ENCODE measurements at regions not wholly inside any gene's neighbourhood (a gene's known extent, or its start where the extent isn't known, plus 50 kb on each side); places are given as distances from the start of the nearest gene placed in this dataset.

DNA sequence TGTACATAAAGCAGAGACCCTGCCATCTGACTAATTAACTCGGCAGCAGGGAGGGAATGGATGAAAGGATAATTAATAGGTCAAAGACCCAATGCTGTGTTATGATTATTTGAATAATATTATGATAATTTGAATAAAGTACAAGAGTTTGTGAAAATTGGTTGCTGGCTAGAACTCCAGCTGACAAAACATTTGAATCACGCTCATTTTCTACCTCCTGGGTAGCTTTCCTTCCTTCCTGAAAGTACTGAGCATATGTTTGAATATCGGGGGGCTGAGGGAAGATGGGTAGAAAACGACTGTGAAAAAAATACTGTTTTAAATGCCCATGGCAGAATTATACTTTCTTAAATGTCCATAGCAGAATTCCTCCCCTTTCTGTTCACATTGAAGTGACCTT lies 243.6 kb upstream of the RBMS1 start:
- Histone ChIP-seq H3K36me3 (no peaks in the 10 kb centered on the region), H3K9me3 (no peaks in the 10 kb centered on the region), H3K27me3 (no peaks in the 10 kb centered on the region), H3K27ac (no peak overlapping the region), H3K4me1 (no peaks in the 10 kb centered on the region), H3K4me3 (no peak overlapping the region)
- TF ChIP-seq, protein P1, sequence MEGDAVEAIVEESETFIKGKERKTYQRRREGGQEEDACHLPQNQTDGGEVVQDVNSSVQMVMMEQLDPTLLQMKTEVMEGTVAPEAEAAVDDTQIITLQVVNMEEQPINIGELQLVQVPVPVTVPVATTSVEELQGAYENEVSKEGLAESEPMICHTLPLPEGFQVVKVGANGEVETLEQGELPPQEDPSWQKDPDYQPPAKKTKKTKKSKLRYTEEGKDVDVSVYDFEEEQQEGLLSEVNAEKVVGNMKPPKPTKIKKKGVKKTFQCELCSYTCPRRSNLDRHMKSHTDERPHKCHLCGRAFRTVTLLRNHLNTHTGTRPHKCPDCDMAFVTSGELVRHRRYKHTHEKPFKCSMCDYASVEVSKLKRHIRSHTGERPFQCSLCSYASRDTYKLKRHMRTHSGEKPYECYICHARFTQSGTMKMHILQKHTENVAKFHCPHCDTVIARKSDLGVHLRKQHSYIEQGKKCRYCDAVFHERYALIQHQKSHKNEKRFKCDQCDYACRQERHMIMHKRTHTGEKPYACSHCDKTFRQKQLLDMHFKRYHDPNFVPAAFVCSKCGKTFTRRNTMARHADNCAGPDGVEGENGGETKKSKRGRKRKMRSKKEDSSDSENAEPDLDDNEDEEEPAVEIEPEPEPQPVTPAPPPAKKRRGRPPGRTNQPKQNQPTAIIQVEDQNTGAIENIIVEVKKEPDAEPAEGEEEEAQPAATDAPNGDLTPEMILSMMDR (IDR thresholded peaks at IDR 0.05): no peak
- no peak for TF ChIP-seq POLR2A (IDR thresholded peaks at IDR 0.05)
- no peak for DNase-seq

DNA sequence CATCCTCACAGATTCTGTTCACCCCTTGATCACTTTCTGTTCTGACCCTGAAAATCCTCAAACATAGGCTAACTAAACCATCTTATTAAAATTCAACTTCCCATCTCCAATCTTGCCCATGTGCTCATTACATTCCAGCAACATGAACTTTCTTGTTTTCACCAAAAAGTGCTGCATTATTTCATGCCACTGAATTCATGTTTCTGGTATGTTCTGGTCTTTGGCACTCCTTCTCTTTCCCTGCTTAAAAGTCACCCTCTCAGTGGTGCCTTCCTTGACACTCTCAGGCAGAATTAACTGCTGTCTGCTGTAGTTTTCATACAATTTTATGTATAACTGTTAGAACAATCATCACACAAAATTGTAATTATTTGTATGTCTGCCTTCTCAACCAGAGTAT lies 247.7 kb upstream of the RBMS1 start:
- Histone ChIP-seq H3K4me3 (no peak overlapping the region), H3K36me3 (no peaks in the 10 kb centered on the region), H3K9me3 (no peaks in the 10 kb centered on the region), H3K27me3 (no peaks in the 10 kb centered on the region), H3K27ac (no peak overlapping the region), H3K4me1 (no peaks in the 10 kb centered on the region)
- no peak for TF ChIP-seq POLR2A (IDR thresholded peaks at IDR 0.05)
- TF ChIP-seq, protein P1 (IDR thresholded peaks at IDR 0.05): no peak
- DNase-seq: no peak

DNA sequence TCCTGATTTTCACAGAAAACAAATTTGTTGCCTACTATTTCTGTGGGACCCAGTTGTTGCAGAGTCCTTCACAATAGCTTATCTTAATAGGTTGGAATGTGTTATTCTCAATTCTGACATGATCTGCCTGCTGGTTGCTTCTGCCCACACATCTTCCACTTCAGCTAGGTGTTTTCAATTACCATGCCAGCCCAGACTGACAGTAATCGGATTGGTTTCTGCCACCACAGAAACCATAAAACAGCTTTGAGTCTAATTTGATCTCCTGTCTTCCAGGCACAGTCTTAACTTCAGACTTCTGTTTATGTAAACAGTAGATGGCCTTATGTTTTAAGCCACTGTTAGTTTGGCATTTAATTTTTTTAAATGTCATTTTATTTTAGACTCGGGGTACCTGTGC lies 248.2 kb upstream of the RBMS1 start:
- Histone ChIP-seq H3K4me1 (no peaks in the 10 kb centered on the region), H3K4me3 (no peak overlapping the region), H3K9me3 (no peaks in the 10 kb centered on the region), H3K27me3 (no peaks in the 10 kb centered on the region), H3K27ac (no peak overlapping the region), H3K36me3 (no peaks in the 10 kb centered on the region)
- DNase-seq: no peak
- TF ChIP-seq, protein P1 (IDR thresholded peaks at IDR 0.05): no peak
- no peak for TF ChIP-seq POLR2A (IDR thresholded peaks at IDR 0.05)

DNA sequence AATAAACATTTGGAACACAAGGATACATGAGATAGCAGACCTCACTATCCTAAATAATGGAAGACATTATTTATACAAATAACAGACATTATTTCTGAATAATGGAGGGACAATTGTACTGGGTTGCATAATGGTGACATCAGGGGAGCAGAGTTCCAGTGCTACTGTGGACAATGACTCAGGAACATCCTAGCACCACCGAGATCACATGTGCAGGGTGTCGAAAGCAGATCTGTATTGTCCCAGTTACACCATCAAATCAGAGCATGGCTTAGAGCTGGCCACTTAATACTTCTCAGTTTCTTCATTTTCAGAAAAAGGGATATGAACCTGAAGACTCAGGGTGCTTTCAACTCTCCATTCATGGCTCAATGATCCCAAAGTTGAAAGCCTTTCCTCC lies 249.1 kb upstream of the RBMS1 start:
- H3K27me3 ChIP-seq: no peaks in the 10 kb centered on the region
- no peaks in the 10 kb centered on the region for H3K4me1 ChIP-seq
- DNase-seq: no peak
- H3K4me3 ChIP-seq: no peak overlapping the region
- no peaks in the 10 kb centered on the region for H3K36me3 ChIP-seq
- no peak overlapping the region for H3K27ac ChIP-seq
- TF ChIP-seq, protein P1 (IDR thresholded peaks at IDR 0.05): no peak
- no peak for TF ChIP-seq POLR2A (IDR thresholded peaks at IDR 0.05)
- no peaks in the 10 kb centered on the region for H3K9me3 ChIP-seq

DNA sequence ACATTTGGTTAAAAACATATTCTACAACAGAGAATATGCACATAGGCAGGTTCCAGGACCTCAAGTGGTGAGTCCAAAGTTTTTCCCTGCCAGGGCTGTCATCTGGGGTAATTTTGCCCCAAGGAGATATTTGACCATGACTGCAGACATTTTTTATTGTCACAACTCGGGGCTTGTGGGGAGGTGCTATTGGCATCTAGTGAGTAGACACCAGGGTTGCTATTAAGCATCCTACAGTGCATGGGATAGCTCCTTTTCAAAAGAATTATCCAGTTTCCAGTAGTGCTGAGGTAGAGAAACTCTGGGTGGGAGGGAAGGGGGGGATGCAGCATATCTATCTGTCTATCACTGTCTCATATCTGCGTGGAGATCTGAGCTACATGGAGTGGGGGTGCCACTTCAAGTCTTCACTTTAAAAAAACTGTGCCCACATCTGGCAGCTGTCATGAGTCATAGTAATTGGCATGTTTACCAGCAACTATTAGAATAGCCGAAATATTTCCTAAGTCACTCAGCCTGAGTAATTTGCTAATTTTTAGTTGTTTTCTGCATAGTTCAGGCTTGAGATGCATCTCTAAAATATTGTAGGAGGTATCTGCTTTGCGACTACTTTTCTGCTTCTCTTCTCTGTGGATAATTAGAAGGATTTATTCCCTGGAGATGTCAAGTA lies 254.0 kb upstream of the RBMS1 start:
- no peaks in the 10 kb centered on the region for H3K9me3 ChIP-seq
- no peak overlapping the region for H3K4me3 ChIP-seq
- H3K36me3 ChIP-seq: no peaks in the 10 kb centered on the region
- DNase-seq: no peak
- H3K27ac ChIP-seq: no peak overlapping the region
- no peaks in the 10 kb centered on the region for H3K27me3 ChIP-seq
- TF ChIP-seq, protein P1 (IDR thresholded peaks at IDR 0.05): no peak
- no peak for TF ChIP-seq POLR2A (IDR thresholded peaks at IDR 0.05)
- no peaks in the 10 kb centered on the region for H3K4me1 ChIP-seq

DNA sequence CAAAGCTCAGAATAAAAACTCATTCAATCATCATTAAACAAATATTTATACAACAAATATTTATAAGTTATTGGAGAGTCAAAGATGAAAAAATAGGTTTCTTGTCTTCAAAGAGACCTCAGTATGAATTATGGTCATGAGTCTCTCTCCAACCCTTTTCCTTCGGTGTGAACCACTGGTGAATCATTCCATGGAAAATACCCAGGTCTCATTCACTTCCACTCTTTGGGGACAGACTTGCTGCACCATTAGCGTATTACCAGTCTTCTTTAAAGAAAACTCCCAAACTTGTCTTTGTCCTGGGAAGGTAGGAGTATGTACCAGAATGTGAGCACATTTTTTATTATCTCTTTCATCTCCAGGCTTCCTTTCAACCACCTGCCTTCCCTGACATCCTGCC lies 257.4 kb upstream of the RBMS1 start:
- no peaks in the 10 kb centered on the region for H3K27me3 ChIP-seq
- no peak for DNase-seq
- H3K4me3 ChIP-seq: no peak overlapping the region
- no peaks in the 10 kb centered on the region for H3K4me1 ChIP-seq
- no peaks in the 10 kb centered on the region for H3K36me3 ChIP-seq
- TF ChIP-seq, protein P1 (IDR thresholded peaks at IDR 0.05): no peak
- no peak for TF ChIP-seq POLR2A (IDR thresholded peaks at IDR 0.05)
- no peak overlapping the region for H3K27ac ChIP-seq
- H3K9me3 ChIP-seq: no peaks in the 10 kb centered on the region

Measured in Peyer's patch (tissue), 4 donors.